Stomach (tissue), 4 donors: ENCODE measurements at regions not wholly inside any gene's neighbourhood (a gene's known extent, or its start where the extent isn't known, plus 50 kb on each side); places are given as distances from the start of the nearest gene placed in this dataset.
"Not testable (repeated sequence)": the region's sequence is repeated elsewhere in the genome, so short reads cannot be mapped to it uniquely, and the experiment has no call there.

Experiments
- CTCF ChIP-seq, 7 experiments: fragments of 450-650 bp in 4 of 7; fragments of 200-600 bp in 3 of 7; sonication (generic) in 3 of 7; IDR thresholded peaks; one replicate each; pipeline ENCODE4 v1.5.1; 2016 to 2019; ENCODE audit warnings: antibody characterized with exemption in 7 of 7, control low read depth in 2 of 7, mild to moderate bottlenecking in 1 of 7
- EP300 ChIP-seq: sonication (generic); formaldehyde crosslinking; IDR thresholded peaks from one replicate; pipeline ENCODE4 v1.6.1; 2017; ENCODE audit warnings: antibody characterized with exemption
- POLR2A ChIP-seq, 4 donors: fragments of 450-650 bp; IDR thresholded peaks; one replicate each; pipeline ENCODE4 v1.6.1; 2016; ENCODE audit warnings: antibody characterized with exemption in 4 of 4, control low read depth in 2 of 4, mild to moderate bottlenecking in 1 of 4, moderate library complexity in 1 of 4
- POLR2AphosphoS5 ChIP-seq, 3 donors: sonication (generic); formaldehyde crosslinking; IDR thresholded peaks; one replicate each; pipeline ENCODE4 v1.6.1; 2016; ENCODE audit warnings: antibody characterized with exemption in 3 of 3

DNA sequence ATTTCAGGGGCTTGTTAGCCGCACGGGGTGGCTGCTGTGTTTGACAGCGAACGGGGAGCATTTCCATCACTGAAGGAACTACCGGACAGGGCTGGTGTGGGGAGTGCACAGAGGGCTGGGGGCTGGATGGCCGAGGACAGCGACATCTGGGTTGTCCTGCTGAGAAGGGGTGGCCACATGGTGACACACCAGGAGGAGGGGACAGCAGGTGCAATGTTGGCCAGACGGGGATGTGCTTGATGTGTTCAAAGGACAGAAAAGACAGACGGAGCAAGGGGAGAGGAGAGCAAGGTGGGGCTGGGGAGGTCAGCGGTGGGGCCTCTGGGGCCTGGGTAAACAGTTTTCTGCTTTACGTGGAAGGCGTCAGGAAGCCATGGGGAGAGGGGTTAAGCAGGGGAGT lies 115.7 kb downstream of the TNFRSF13B start:
- TF ChIP-seq POLR2AphosphoS5 (IDR thresholded peaks at IDR 0.05); CTCF (IDR thresholded peaks at IDR 0.05); POLR2A (IDR thresholded peaks at IDR 0.05); EP300: not testable (repeated sequence)
